ENCODE measurements at regions not wholly inside any gene's neighbourhood (a gene's known extent, or its start where the extent isn't known, plus 50 kb on each side); places are given as distances from the start of the nearest gene placed in this dataset.

DNA sequence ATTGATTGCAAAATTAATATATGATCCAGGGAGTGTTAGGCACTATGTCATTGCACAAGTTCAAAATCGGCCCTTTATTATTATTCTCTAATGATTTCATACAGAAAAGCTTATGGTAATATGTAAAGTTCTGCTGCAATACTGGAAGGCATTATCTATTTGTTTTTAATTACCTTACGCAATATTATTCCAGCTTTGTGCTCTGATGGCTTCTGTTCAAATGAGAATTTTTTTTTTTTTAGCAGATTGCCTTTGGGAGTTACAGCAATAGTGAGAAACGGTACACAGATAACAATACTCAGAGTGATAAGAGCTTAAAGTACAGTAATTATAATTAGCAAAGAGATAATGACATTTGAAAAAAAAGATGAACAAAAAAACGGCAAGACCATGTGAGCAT, 602.2 kb upstream of the ALCAM start:
- DNase-seq, result no peak
- no peak overlapping the region for H3K27ac Mint-ChIP-seq (ENCODE audit: unreplicated experiment)
- no peaks in the 10 kb centered on the region for H3K9me3 Mint-ChIP-seq (ENCODE audit: unreplicated experiment)
- no peaks in the 10 kb centered on the region for H3K27me3 Mint-ChIP-seq (ENCODE audit: unreplicated experiment)
- H3K4me3 Mint-ChIP-seq (ENCODE audit: unreplicated experiment), result no peak overlapping the region
- TF ChIP-seq, protein P1, sequence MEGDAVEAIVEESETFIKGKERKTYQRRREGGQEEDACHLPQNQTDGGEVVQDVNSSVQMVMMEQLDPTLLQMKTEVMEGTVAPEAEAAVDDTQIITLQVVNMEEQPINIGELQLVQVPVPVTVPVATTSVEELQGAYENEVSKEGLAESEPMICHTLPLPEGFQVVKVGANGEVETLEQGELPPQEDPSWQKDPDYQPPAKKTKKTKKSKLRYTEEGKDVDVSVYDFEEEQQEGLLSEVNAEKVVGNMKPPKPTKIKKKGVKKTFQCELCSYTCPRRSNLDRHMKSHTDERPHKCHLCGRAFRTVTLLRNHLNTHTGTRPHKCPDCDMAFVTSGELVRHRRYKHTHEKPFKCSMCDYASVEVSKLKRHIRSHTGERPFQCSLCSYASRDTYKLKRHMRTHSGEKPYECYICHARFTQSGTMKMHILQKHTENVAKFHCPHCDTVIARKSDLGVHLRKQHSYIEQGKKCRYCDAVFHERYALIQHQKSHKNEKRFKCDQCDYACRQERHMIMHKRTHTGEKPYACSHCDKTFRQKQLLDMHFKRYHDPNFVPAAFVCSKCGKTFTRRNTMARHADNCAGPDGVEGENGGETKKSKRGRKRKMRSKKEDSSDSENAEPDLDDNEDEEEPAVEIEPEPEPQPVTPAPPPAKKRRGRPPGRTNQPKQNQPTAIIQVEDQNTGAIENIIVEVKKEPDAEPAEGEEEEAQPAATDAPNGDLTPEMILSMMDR (IDR thresholded peaks at IDR 0.05; ENCODE audit: partially characterized antibody, unreplicated experiment), result no peak
- no peaks in the 10 kb centered on the region for H3K4me1 Mint-ChIP-seq (ENCODE audit: low read depth, unreplicated experiment)
- H3K36me3 Mint-ChIP-seq (ENCODE audit: unreplicated experiment), result no peaks in the 10 kb centered on the region

DNA sequence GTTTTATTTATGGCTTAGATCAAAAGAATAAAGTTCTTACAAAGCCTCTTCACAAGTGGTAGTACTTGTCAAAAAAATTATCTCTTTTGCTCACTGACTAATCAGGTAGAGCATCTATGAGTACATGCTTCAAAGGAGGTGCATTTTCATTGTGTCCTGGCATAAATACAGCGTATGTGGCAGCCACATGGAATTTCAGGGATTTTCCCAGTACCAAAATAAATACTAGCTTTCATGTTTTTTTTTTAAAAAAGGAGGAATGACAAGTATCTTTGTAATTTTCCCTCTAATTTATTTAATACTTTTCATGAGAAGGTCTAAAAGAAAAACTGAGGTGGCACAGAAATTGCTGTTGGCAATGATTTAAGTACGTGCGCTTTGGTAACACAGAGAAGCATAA, 597.8 kb upstream of the ALCAM start:
- Mint-ChIP-seq H3K4me3 (ENCODE audit: unreplicated experiment) (no peak overlapping the region), H3K4me1 (ENCODE audit: low read depth, unreplicated experiment) (no peaks in the 10 kb centered on the region), H3K27me3 (ENCODE audit: unreplicated experiment) (no peaks in the 10 kb centered on the region), H3K27ac (ENCODE audit: unreplicated experiment) (no peak overlapping the region), H3K36me3 (ENCODE audit: unreplicated experiment) (no peaks in the 10 kb centered on the region), H3K9me3 (ENCODE audit: unreplicated experiment) (no peaks in the 10 kb centered on the region)
- TF ChIP-seq, protein P1 (IDR thresholded peaks at IDR 0.05; ENCODE audit: partially characterized antibody, unreplicated experiment), result no peak
- no peak for DNase-seq

DNA sequence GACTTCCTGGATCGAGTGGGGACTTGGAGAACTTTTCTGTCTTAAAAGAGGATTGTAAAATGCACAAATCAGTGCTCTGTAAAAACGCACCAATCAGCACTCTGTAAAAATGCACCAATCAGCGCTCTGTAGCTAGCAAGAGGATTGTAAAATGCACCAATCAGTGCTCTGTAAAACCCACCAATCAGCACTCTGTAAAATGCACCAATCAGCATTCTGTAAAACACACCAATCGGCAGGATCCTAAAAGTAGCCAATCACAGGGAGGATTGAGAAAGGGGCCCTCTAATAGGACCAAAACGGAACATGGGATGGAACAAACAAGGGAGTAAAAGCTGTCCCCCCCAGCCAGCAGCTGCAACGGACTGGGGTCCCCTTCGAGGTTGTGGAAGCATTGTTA, 587.4 kb upstream of the ALCAM start:
- no peak overlapping the region for H3K4me3 Mint-ChIP-seq (ENCODE audit: unreplicated experiment)
- TF ChIP-seq, protein P1 (IDR thresholded peaks at IDR 0.05; ENCODE audit: partially characterized antibody, unreplicated experiment), result no peak
- peaks cover 4% of the 10 kb centered on the region for H3K9me3 Mint-ChIP-seq (ENCODE audit: unreplicated experiment)
- no peaks in the 10 kb centered on the region for H3K27me3 Mint-ChIP-seq (ENCODE audit: unreplicated experiment)
- no peaks in the 10 kb centered on the region for H3K36me3 Mint-ChIP-seq (ENCODE audit: unreplicated experiment)
- DNase-seq, result no peak
- H3K4me1 Mint-ChIP-seq (ENCODE audit: low read depth, unreplicated experiment), result peaks cover 1% of the 10 kb centered on the region
- H3K27ac Mint-ChIP-seq (ENCODE audit: unreplicated experiment), result no peak overlapping the region

DNA sequence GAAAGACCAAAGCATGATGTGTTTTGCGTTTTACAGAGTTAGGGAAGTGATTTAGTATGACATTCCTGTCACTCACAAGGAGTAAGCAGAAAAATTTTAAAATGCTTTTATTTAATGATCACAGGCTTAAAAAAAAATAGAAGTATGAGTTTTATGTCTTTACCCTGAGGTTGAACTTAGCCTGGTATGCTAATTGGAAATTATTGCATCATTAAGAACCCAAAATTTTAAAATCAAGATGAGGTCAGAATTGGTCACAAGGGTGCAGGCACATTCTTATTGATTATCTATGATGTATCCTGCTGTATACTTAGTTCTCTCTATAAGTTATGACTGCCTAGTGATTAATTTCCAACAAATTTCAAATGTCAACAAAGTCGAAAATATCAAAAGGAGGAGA, 585.6 kb upstream of the ALCAM start:
- TF ChIP-seq, protein P1 (IDR thresholded peaks at IDR 0.05; ENCODE audit: partially characterized antibody, unreplicated experiment), result no peak
- Mint-ChIP-seq H3K27me3 (ENCODE audit: unreplicated experiment) (peaks cover 3% of the 10 kb centered on the region), H3K36me3 (ENCODE audit: unreplicated experiment) (no peaks in the 10 kb centered on the region), H3K27ac (ENCODE audit: unreplicated experiment) (no peak overlapping the region), H3K4me1 (ENCODE audit: low read depth, unreplicated experiment) (peaks cover 8% of the 10 kb centered on the region), H3K4me3 (ENCODE audit: unreplicated experiment) (no peak overlapping the region), H3K9me3 (ENCODE audit: unreplicated experiment) (peaks cover 4% of the 10 kb centered on the region)
- DNase-seq, result no peak

DNA sequence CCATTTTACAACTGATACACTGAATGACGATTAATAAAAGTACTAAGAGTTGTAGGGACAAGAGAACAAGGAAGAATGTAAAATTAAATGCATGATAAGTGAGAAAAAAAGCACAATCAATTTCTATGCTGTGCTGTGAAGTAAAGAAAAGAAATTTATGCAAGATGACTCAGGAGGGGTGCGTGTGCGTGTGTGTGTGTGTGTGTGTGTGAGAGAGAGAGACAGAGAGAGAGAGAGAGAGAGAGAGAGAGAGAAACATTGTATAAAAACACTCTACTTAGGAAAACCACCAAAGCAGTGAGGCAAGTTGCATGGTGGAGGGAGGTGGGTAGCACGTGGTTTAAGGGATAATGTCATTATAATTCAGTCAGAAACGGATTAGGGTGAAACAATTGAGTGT, 580.8 kb upstream of the ALCAM start:
- H3K27me3 Mint-ChIP-seq (ENCODE audit: unreplicated experiment), result peaks cover 3% of the 10 kb centered on the region
- H3K27ac Mint-ChIP-seq (ENCODE audit: unreplicated experiment), result peak overlapping the region; percentile 1
- H3K9me3 Mint-ChIP-seq (ENCODE audit: unreplicated experiment), result peaks cover 3% of the 10 kb centered on the region
- no peak for DNase-seq
- TF ChIP-seq, protein P1 (IDR thresholded peaks at IDR 0.05; ENCODE audit: partially characterized antibody, unreplicated experiment), result no peak
- no peak overlapping the region for H3K4me3 Mint-ChIP-seq (ENCODE audit: unreplicated experiment)
- H3K4me1 Mint-ChIP-seq (ENCODE audit: low read depth, unreplicated experiment), result peaks cover 12% of the 10 kb centered on the region
- H3K36me3 Mint-ChIP-seq (ENCODE audit: unreplicated experiment), result no peaks in the 10 kb centered on the region
